Liver (tissue), 8 donors: ENCODE measurements at regions not wholly inside any gene's neighbourhood (a gene's known extent, or its start where the extent isn't known, plus 50 kb on each side); places are given as distances from the start of the nearest gene placed in this dataset.

Experiments used
- DNase-seq: peaks from one replicate; pipeline ENCODE4 v3.0.0-alpha.2; 2017; ENCODE audit warnings: low spot score
- H3K27ac ChIP-seq, 2 donors: one replicate each; pipeline ENCODE4 v1.7.0; 2013; ENCODE audit warnings: inconsistent platforms in 2 of 2, low read length in 2 of 2, control low read depth in 1 of 2, low read depth in 1 of 2, mild to moderate bottlenecking in 1 of 2
- H3K27me3 ChIP-seq, 4 donors: one replicate each; pipeline versions ENCODE4 v1.6.1 to v1.7.0; 2013; ENCODE audit warnings: low read length in 3 of 4, inconsistent platforms in 1 of 4, mild to moderate bottlenecking in 1 of 4, moderate library complexity in 1 of 4; ENCODE audit not compliant: control insufficient read depth in 4 of 4, insufficient read depth in 4 of 4
- H3K36me3 ChIP-seq, 4 donors: one replicate each; pipeline versions ENCODE4 v1.6.1 to v1.7.0; 2013; ENCODE audit warnings: low read length in 3 of 4, mild to moderate bottlenecking in 3 of 4, low read depth in 1 of 4, moderate library complexity in 1 of 4; ENCODE audit not compliant: control insufficient read depth in 4 of 4, insufficient read depth in 3 of 4
- H3K4me1 ChIP-seq, 4 donors: one replicate each; pipeline versions ENCODE4 v1.6.1 to v1.7.0; 2013; ENCODE audit warnings: low read length in 3 of 4, mild to moderate bottlenecking in 3 of 4, moderate library complexity in 1 of 4; ENCODE audit not compliant: control insufficient read depth in 4 of 4, insufficient read depth in 4 of 4
- H3K4me3 ChIP-seq, 3 donors: one replicate each; pipeline versions ENCODE4 v1.6.1 to v1.7.0; 2013; ENCODE audit warnings: low read length in 3 of 3, control low read depth in 1 of 3, low read depth in 1 of 3, mild to moderate bottlenecking in 1 of 3
- H3K9ac ChIP-seq, 2 donors: one replicate each; pipeline ENCODE4 v1.7.0; 2013; ENCODE audit warnings: low read length in 2 of 2, mild to moderate bottlenecking in 2 of 2, moderate library complexity in 2 of 2, control low read depth in 1 of 2, low read depth in 1 of 2
- H3K9me3 ChIP-seq, 4 donors: one replicate each; pipeline versions ENCODE4 v1.6.1 to v1.7.0; 2013; ENCODE audit warnings: low read length in 3 of 4; ENCODE audit not compliant: control insufficient read depth in 4 of 4
- EGR1 ChIP-seq, 2 donors: IDR thresholded peaks; 2 replicates each; pipeline ENCODE4 v1.6.1; 2016 to 2018; ENCODE audit warnings: antibody characterized with exemption in 2 of 2, low read depth in 2 of 2
- FOXA2 ChIP-seq: IDR thresholded peaks from 2 replicates; pipeline ENCODE4 v1.6.1; 2016; ENCODE audit warnings: antibody characterized with exemption
- HNF4A ChIP-seq, 2 donors: conservative IDR thresholded peaks; 2 replicates each; pipeline ENCODE4 v1.6.1; 2016; ENCODE audit warnings: antibody characterized with exemption in 2 of 2, mild to moderate bottlenecking in 2 of 2
- HNF4G ChIP-seq: IDR thresholded peaks from 2 replicates; pipeline ENCODE4 v1.6.1; 2016; ENCODE audit warnings: antibody characterized with exemption
- JUND ChIP-seq, 2 donors: IDR thresholded peaks; 2 replicates each; pipeline ENCODE4 v1.6.1; 2016; ENCODE audit warnings: antibody characterized with exemption in 2 of 2
- RAD21 ChIP-seq, 2 donors: IDR thresholded peaks; 2 replicates each; pipeline ENCODE4 v1.6.1; 2016; ENCODE audit warnings: antibody characterized with exemption in 2 of 2, mild to moderate bottlenecking in 2 of 2
- RXRA ChIP-seq, 2 donors: IDR thresholded peaks; 2 replicates each; pipeline ENCODE4 v1.6.1; 2017 to 2018; ENCODE audit warnings: antibody characterized with exemption in 2 of 2, mild to moderate bottlenecking in 1 of 2
- SP1 ChIP-seq: IDR thresholded peaks from 2 replicates; pipeline ENCODE4 v1.6.1; 2018; ENCODE audit warnings: antibody characterized with exemption, mild to moderate bottlenecking
- TAF1 ChIP-seq: conservative IDR thresholded peaks from 2 replicates; pipeline ENCODE4 v1.6.1; 2016; ENCODE audit warnings: antibody characterized with exemption, mild to moderate bottlenecking
- YY1 ChIP-seq: IDR thresholded peaks from 2 replicates; pipeline ENCODE4 v1.6.1; 2016; ENCODE audit warnings: antibody characterized with exemption, mild to moderate bottlenecking
- WGBS: extraction: QIAGEN DNeasy Blood & Tissue Kit; methylation state at CpG from one replicate; pipeline ENCODE4 v1.1.7; 2013; 5-methylcytosine and 5-hydroxymethylcytosine counted together
- TF ChIP-seq, protein P1 (sequence below): IDR thresholded peaks from 2 replicates; pipeline ENCODE4 v1.6.1; 2016; ENCODE audit warnings: antibody characterized with exemption
- TF ChIP-seq, protein P2 (sequence below): IDR thresholded peaks from 2 replicates; pipeline ENCODE4 v1.6.1; 2016; ENCODE audit warnings: antibody characterized with exemption
- TF ChIP-seq, protein P3 (sequence below): fragments of 150-350 bp; IDR thresholded peaks from 2 replicates; pipeline ENCODE4 v1.5.1; 2017; ENCODE audit warnings: improper control_type of control experiment, low read depth, low read length; ENCODE audit not compliant: missing input control
- TF ChIP-seq, protein P4 (sequence below): IDR thresholded peaks from 2 replicates; pipeline ENCODE4 v1.6.1; 2016; ENCODE audit warnings: antibody characterized with exemption, mild to moderate bottlenecking
- donor health status: healthy.
- donor health status: healthy.
- donor health status: healthy.
- donor health status: healthy.
- donor health status: healthy.

DNA sequence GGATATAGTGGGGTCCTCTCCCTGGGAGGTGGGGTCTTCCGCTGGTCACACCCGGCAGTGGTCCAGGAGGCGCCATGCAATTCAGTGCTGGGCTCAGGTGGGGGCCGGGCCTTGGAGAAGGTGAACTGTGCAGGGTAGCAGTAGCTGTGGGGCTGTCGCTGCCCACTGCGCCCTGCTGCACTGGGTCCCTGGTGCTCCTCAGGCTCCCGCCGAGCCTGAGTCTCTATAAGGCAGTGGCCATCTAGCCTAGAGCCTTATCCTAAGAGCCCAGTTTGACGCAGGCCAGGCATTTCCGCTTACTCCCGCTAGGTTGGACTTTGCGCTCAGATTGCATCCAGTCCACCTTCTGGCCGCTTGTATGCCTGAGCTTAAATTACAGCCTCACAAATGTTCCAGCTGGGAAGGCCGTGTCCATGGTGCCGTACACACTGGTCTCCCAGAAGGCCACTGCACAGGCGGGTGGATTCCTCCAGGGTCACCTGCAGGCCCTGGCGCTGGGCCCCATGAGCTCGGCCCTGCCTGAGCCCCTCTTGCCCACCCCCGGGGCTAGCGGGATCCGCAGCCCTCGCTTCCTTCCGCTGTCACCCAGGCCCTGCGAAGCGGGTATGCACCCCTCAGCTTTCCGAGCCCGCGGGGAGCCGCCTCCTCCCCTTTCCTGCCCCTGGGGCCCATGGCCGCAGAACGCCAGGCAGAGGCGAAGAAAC is 1762.2 kb downstream of the TP53TG3F start:
- DNase-seq = no peak
- H3K9me3 ChIP-seq = no peaks in the 10 kb centered on the region
- H3K9ac ChIP-seq = no peak overlapping the region
- no peak for TF ChIP-seq RXRA (IDR thresholded peaks at IDR 0.05)
- TF ChIP-seq YY1 = no peak
- TF ChIP-seq, protein P1, sequence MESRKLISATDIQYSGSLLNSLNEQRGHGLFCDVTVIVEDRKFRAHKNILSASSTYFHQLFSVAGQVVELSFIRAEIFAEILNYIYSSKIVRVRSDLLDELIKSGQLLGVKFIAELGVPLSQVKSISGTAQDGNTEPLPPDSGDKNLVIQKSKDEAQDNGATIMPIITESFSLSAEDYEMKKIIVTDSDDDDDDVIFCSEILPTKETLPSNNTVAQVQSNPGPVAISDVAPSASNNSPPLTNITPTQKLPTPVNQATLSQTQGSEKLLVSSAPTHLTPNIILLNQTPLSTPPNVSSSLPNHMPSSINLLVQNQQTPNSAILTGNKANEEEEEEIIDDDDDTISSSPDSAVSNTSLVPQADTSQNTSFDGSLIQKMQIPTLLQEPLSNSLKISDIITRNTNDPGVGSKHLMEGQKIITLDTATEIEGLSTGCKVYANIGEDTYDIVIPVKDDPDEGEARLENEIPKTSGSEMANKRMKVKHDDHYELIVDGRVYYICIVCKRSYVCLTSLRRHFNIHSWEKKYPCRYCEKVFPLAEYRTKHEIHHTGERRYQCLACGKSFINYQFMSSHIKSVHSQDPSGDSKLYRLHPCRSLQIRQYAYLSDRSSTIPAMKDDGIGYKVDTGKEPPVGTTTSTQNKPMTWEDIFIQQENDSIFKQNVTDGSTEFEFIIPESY = no peak
- no peaks in the 10 kb centered on the region for H3K4me1 ChIP-seq
- H3K27ac ChIP-seq = no peak overlapping the region
- WGBS = 77% methylated on average over 32 of the region's 32 CpGs
- H3K4me3 ChIP-seq = no peak overlapping the region
- no peaks in the 10 kb centered on the region for H3K36me3 ChIP-seq
- H3K27me3 ChIP-seq = peaks cover 0 to 6% (median 0%) of the 10 kb centered on the region in 4 donors

DNA sequence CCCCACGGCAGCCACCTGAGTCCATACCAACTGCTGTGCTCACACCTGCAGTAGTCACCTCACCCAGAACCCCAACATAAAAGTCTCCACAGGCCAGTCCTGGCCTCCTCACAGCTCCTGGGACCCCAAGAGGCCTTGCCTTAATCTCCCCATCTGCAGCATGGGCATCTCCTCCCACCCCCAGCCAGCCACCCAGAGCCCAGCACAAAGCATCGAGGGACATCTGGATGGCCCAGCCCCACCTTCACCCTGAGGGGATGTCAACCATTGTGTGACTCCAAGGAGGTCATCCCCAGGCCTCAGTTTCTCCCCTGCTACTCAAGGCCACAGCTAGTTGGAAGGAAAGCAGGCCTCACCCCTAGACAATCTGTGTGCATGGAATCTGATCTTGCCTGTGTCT is 1775.3 kb downstream of the TP53TG3F start:
- no peak for TF ChIP-seq YY1
- TF ChIP-seq RXRA (IDR thresholded peaks at IDR 0.05) = no peak
- no peak for TF ChIP-seq HNF4G
- TF ChIP-seq, protein P2, sequence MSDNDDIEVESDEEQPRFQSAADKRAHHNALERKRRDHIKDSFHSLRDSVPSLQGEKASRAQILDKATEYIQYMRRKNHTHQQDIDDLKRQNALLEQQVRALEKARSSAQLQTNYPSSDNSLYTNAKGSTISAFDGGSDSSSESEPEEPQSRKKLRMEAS = no peak
- no peak for TF ChIP-seq HNF4A (conservative IDR thresholded peaks at IDR 0.05)
- TF ChIP-seq JUND (IDR thresholded peaks at IDR 0.05) = no peak
- no peak for TF ChIP-seq TAF1
- no peak for TF ChIP-seq FOXA2
- TF ChIP-seq, protein P1 = no peak
- no peak for TF ChIP-seq RAD21 (IDR thresholded peaks at IDR 0.05)
- TF ChIP-seq, protein P3, sequence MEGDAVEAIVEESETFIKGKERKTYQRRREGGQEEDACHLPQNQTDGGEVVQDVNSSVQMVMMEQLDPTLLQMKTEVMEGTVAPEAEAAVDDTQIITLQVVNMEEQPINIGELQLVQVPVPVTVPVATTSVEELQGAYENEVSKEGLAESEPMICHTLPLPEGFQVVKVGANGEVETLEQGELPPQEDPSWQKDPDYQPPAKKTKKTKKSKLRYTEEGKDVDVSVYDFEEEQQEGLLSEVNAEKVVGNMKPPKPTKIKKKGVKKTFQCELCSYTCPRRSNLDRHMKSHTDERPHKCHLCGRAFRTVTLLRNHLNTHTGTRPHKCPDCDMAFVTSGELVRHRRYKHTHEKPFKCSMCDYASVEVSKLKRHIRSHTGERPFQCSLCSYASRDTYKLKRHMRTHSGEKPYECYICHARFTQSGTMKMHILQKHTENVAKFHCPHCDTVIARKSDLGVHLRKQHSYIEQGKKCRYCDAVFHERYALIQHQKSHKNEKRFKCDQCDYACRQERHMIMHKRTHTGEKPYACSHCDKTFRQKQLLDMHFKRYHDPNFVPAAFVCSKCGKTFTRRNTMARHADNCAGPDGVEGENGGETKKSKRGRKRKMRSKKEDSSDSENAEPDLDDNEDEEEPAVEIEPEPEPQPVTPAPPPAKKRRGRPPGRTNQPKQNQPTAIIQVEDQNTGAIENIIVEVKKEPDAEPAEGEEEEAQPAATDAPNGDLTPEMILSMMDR = no peak
- TF ChIP-seq EGR1 (IDR thresholded peaks at IDR 0.05; ENCODE audit: low read depth in 2 of 2) = no peak
- TF ChIP-seq, protein P4, sequence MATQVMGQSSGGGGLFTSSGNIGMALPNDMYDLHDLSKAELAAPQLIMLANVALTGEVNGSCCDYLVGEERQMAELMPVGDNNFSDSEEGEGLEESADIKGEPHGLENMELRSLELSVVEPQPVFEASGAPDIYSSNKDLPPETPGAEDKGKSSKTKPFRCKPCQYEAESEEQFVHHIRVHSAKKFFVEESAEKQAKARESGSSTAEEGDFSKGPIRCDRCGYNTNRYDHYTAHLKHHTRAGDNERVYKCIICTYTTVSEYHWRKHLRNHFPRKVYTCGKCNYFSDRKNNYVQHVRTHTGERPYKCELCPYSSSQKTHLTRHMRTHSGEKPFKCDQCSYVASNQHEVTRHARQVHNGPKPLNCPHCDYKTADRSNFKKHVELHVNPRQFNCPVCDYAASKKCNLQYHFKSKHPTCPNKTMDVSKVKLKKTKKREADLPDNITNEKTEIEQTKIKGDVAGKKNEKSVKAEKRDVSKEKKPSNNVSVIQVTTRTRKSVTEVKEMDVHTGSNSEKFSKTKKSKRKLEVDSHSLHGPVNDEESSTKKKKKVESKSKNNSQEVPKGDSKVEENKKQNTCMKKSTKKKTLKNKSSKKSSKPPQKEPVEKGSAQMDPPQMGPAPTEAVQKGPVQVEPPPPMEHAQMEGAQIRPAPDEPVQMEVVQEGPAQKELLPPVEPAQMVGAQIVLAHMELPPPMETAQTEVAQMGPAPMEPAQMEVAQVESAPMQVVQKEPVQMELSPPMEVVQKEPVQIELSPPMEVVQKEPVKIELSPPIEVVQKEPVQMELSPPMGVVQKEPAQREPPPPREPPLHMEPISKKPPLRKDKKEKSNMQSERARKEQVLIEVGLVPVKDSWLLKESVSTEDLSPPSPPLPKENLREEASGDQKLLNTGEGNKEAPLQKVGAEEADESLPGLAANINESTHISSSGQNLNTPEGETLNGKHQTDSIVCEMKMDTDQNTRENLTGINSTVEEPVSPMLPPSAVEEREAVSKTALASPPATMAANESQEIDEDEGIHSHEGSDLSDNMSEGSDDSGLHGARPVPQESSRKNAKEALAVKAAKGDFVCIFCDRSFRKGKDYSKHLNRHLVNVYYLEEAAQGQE = no peak
- TF ChIP-seq SP1 = no peak
- WGBS = 68% methylated on average over 2 of the region's 2 CpGs
- Histone ChIP-seq H3K9me3 (peaks cover 0 to 5% (median 2%) of the 10 kb centered on the region in 4 donors), H3K27me3 (no peaks in the 10 kb centered on the region), H3K4me1 (no peaks in the 10 kb centered on the region), H3K27ac (no peak overlapping the region), H3K36me3 (no peaks in the 10 kb centered on the region), H3K4me3 (no peak overlapping the region), H3K9ac (no peak overlapping the region)
- DNase-seq = no peak
